Stimulated activated CD4-positive, alpha-beta T cell treated with anti-CD3 and anti-CD28 coated beads, TNF-alpha, amount 100 ng/mL, for 24 hours (primary cell): ENCODE measurements at regions not wholly inside any gene's neighbourhood (a gene's known extent, or its start where the extent isn't known, plus 50 kb on each side); places are given as distances from the start of the nearest gene placed in this dataset.
"Not testable (repeated sequence)": the region's sequence is repeated elsewhere in the genome, so short reads cannot be mapped to it uniquely, and the experiment has no call there.

ENCODE experiments used
- DNase-seq, 3 experiments: peaks; one replicate each; pipeline ENCODE4 v3.0.0-alpha.2; 2020; ENCODE audit warnings: low read depth in 3 of 3

DNA sequence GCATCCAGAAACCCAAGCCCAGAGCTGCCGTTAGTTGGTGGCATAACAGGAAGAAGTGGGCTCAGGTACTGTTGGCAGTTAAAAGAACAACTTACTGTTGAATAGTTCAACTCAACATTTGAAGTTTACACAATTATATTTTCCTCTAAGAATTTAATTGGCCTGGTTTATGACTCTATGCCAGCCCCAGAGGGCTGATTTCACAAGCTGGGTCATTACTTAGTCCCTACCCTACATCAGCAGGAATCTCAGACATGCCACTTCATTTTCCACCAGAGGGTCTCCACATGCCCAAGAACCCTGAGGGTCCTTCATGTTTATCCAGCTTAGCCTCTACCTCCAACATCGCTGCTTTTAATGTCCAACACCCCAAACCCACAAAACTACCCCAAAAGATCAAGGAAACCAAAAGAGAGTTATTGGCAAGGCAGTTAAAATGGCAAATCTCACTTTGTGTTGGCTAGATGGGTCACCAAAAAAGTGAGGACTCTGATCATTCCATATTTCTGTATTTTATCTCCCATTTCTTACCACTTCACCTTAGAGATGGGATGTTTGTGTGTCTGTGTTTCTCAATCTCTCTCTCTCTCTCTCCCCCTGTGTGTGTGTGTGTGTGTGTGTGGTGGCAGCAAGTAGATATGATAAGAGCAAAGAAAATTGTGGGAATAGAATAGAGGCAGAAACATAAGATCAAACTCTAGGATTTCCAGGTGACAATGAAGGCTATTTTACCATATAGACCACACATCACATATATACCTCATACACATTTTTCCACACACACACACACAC is 112.5 kb upstream of the TBX18 start:
- no peak for DNase-seq

DNA sequence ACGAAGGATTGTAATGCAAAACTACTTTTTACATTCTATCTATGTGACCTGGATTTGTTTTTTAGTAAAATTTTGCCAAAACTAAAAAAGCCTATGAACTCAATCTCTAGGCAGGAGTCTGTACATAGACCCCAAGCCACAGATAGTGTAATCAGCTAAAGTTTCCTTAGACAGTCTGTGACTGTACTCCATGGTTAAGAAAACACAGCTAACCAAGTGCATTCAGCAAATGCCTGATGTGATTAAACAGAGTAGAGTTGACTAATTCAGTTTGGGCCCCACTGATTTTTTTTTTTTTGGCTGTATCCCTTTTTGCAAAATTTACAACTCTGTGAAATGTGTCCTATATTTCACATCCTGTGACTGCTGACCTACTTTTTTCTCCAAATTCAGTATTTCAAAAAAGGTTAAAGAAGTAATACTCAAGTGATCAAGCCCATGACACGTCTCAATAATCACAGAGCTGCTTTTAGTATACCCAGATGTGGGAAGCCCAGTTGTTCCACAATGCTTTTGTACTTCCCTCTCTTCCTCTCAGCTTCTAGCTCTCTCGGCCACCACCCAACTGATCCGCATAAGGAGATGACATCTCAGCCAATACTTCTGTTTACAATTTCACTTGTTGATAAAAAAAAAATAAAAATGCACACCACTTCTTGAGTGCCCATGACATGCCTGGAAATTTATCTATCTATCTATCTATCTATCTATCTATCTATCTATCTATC is 108.8 kb upstream of the TBX18 start:
- DNase-seq: no peak

DNA sequence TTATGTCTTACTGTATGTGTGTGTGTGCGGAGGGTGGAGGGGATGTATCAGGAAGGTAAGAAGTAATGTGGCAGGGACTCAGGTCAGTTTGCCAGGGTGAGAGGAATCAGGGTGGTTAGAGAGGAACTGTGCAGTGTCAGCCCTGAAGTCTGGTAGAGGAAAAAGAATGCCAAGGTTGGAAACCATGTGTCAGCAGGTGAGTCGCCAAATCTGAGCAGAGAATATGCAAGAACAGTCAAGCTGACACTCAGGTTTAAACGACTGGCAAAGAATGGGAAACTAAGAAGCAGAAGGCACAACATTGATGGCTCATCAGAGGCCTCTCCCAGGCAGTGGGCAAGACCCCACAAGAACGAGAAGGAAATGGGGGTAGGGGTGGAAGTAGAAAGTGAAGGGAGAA is 107.5 kb upstream of the TBX18 start:
- DNase-seq: no peak

DNA sequence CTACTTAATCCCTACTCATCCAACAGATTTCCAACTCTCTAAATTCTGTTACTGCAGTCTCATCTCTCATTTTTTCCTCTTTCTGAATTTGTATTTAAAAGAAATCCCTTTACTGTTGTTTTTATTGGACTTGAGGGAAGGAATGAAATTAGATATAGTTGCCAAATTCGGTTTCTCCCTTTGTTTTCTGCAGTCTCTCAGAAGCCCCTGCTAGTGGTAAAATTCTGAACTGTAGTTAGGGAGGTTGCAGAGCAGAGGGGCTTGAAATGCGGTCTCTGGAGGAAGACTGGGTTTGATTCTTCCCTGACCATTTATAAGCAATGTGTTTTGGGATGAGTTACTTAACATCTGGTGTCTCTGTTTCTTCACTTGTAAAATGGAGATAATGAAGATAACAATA is 106.3 kb upstream of the TBX18 start:
- DNase-seq: no peak

DNA sequence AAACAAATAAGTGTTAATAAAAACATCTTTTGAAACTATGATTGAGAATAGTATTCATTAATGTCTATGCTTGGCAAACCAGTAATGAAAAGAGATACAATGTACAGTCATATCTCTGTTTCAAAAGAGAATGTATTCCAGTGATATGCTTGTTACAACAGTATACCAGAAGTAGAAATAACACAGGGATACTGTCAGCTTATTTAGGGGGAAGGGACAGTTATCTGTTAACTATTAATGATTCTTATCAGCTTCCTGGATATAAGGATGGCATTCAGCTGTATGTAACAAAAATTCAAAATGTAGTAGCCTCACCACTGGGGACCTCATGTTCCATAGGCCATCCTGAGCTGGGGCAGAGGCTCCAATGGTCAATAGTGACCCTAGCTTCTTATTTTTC is 103.8 kb upstream of the TBX18 start:
- DNase-seq: no peak

DNA sequence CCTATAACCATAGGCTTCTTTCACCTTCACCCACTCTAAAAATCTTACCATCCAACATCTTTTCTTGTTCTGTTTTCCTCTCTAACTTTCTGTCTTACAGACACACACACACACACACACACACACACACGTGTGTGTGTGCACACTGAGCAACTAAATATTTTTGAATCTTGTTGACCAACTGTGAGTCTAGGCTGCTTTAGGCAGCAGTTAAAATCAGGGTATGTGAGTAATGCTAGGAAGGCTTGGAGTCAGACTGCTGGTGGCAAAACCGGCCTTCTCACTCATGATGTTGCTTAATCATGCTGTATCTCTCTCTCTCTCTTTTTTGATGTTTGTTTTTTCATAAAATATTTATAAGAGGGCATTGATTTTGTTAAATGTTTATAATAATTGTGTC is 103.1 kb upstream of the TBX18 start:
- DNase-seq: no peak

DNA sequence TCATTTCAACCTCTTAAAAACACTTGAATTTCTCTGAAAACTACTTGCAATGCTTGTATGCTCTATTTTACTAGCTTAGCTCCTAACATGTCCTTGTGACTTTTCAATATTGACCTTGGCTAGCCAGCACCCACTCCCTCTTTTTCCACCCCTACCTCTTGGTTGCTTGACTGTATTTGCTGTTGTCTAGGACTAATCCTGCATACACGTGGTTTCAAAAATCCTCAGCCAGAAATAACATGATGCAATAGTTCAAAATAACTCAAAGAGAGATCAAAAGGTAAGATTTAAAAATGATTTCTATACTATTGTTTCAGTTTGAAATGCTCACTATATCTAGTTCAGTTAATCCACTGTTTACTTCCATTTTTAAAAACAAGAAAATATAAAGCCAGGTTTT is 102.3 kb upstream of the TBX18 start:
- DNase-seq: no peak

DNA sequence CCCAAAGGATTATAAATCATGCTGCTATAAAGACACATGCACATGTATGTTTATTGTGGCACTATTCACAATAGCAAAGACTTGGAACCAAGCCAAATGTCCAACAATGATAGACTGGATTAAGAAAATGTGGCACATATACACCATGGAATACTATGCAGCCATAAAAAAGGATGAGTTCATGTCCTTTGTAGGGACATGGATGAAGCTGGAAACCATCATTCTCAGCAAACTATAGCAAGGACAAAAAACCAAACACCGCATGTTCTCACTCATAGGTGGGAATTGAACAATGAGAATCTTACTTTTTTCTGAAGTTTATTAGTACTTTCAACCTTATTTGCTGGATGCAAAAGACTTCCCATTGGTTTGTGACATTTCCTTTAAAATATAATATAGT is 101.0 kb upstream of the TBX18 start:
- not testable (repeated sequence) for DNase-seq

DNA sequence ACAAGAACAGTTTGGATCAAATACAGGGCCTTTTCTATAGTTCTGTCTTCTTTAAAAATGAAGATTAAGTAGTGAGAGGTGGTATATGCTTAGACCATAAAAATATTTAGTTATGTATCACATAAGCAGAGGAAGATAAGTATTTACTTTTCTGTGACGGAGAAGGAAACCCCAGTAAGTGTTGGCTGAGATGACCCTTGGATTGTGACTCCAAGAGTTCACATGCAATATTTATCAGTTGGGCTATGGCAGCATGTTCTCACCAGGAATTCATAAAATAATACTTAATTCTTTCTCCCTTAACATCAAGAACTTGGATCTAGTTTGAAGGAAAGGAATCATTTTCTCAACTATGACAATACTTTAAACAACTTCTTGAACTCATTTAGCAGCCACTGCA is 98.4 kb upstream of the TBX18 start:
- DNase-seq: no peak

DNA sequence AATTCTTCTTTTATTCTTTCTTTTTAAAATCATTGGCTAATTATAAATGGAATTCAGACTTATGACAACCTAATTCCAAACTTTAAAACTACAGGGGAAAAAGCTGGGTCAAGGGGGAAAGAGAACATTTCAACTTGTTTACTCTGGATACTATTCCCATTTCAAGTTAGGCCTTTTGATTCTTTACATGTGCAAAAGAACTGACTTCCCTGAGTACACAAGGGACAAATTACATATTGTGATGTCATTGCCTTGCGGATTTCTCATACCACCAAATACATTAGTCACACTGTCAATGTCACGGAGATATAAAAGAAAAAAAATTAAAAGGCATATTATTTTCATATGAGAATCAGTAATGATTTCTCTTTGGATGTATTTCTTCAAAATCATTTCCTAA is 96.5 kb upstream of the TBX18 start:
- no peak for DNase-seq

DNA sequence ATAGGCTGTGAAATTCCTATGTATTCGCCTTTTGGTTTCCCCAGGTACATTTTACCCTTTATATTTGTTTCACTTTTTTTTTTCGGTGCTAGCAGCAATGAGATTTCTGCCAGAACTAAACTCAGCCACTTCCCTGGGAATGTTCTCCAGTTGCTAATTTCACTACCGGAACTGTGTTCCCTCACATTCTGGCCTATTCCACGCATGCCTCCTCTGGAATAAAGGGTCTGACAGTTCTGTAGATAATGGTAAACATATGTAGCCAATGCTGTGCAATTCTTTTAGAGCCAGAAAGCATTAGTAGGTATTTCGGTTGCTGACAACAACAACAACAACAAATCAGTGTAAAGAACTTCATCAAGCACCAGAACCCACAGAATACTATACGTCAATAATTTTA is 96.1 kb upstream of the TBX18 start:
- no peak for DNase-seq

DNA sequence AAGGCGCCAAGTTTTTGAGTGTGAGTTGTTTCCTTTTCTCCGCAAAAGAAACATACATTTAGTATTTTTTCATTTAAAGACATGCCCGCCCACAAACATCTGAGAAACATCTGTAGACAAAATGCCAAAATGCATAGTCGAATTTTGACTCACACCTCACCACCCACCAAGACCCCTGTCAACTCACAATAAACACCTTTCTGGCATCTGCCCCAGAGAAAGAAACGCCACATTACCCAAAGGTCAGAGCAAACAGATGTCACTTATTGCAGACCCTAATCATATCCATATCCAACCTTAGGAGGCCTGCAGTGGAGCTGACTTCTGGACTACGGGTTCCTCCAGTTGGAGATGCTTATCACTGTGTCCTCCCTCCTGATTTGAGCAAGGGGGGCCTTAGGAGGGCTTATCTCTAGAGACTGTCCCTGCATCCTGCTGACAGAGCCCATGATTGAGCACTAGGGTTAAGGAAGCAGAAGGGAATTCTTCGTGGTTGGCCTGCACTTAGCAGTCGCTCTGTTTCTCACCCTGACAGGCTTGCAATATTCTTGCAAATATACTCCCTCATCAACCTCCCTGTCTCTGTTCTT is 90.5 kb upstream of the TBX18 start:
- no peak for DNase-seq

DNA sequence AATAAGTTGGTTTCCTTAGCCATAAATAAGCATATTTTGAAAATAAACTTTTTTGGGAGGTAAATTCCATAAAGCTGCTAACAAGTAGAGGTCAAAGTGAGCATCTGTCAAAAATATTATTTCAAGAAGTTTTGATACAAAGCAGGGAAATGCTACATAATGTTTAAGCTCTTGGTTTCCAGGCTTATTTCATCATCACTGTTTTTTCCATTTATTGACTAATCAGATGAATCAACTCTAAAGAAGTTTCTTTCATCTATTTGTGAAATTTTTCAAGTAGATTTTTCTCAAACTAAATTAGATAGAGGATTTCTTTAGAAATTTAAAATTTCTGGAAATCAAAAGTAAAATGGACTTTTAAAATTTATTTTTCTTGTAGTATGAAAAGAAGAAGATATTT is 89.5 kb upstream of the TBX18 start:
- DNase-seq: no peak

DNA sequence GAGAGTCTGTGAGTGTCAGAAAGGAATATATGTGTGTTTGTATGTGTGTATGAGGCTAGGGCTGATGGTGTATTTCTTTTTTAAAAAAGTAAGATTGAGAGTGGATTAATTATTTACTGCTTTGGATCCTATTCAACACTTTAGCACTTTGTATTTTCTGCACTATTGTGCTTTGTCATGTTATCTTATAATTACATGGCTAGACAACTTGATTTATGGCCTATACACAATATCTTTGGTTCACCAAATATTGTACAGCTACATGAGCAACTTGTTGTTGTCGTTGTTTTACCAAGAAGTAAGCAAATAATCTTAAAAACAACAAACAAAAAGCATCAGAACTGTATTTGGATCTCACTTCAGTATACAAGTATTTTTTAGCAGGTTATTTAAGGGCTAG is 84.6 kb upstream of the TBX18 start:
- DNase-seq: no peak

DNA sequence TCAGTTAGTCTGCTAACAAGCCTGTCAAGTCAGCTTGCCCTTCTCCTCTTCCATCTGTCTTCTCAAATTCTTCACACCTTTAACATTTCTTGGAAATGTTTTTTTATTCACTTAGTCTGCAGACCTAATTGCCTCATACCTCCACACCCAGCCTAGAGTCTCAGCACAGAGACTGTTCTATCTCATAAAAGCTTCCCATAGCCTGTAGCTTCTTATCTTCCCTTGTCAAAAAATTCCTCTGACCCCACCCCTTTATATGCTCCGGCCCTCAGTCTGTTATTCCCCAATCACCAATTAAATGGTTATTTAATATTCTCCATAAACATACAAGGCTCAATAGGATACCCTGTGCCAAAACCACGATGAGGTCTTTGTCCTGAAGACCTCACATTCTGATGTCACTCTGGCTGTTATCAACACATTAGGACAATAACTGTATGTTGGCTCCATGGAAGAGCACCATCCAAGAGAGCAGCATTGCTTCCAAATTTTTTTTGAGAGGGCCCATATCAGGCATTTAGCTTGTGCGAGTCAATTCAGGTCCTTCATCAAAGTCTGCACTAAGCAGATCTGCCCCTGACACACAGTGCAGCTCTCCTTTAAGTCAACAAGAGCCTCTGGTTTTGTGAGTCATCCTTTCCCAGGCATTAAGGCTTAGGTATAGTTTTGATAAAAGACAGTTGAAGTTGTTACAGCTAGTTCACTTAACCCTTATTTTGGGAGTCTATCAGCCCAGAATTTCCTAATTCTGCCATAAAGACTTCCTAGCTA is 83.2 kb upstream of the TBX18 start:
- no peak for DNase-seq

DNA sequence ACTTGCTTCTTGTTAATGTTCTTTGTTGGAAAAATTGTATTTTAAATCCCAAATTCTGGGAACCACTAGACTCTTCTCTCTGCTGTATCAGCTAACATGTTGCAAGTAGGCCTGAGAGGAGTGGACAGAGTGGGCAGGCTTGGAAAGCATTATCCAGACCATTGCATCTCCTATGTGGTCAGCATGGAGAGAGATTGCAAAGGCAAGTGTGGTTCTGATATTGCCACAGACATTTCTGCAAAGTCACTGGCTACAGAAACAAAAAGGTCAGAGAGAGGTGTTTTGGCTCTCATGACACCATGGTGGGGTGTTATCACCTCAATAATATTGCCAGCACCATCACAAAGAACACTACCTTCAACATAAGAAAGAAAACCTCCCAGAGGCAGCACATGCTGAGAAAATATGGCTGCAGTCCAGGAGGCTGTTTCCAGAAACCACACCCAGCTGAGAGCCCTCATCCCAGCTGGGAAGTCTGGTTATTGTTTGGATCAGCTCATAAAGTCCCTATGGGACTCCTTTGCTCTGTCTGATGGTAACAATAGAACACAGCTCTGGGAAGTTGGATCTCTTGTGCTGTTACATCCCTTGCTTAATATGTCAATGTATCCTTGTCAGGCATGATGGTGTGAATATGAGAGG is 78.2 kb upstream of the TBX18 start:
- no peak for DNase-seq

DNA sequence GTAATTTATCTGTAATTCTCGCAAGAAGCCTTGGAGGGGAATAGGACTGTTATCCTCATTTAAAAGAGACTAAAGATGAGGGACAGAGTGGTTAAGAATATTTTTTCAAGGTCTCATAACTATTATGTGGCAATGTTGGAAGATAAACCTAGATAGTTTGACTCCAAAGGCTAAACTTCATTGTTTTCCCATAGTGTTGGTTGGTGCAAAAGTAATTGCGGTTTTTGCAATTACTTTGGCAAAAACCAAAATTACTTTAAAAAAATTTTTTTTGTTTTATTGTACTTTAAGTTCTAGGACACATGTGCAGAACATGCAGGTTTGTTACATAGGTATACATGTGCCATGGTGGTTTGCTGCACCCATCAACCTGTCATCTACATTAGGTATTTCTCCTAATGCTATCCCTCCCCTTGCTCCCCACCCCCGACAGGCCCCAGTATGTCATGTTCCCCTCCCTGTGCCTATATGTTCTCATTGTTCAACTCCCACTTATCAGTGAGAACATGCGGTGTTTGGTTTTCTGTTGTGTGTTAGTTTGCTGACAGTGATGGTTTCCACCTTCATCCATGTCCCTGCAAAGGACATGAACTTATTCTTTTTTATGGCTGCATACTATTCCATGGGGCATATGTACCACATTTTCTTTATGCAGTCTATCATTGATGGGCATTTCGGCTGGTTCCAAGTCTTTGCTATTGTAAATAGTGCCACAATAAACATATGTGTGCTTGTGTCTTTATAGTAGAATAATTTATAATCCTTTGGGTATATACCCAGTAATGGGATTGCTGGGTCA is 72.9 kb upstream of the TBX18 start:
- not testable (repeated sequence) for DNase-seq

DNA sequence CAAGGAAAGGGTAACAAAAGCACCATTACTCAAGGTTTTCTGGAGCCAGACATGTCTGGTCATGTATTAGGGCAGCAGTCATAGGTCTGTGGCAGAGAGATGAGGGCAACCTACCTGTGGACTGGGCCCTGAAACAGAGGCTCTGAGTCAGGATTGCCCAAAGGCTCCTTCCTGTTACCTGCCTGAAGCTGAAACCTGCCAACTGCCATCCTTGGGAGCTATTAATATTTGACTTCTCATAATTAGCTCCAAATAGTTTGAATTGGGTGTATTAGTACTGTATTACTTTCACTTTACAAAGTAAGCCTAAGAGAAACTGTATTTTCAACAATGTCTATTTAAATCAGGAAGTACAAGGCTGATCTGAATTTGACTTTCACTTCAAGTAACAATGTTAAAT is 72.0 kb upstream of the TBX18 start:
- no peak for DNase-seq

DNA sequence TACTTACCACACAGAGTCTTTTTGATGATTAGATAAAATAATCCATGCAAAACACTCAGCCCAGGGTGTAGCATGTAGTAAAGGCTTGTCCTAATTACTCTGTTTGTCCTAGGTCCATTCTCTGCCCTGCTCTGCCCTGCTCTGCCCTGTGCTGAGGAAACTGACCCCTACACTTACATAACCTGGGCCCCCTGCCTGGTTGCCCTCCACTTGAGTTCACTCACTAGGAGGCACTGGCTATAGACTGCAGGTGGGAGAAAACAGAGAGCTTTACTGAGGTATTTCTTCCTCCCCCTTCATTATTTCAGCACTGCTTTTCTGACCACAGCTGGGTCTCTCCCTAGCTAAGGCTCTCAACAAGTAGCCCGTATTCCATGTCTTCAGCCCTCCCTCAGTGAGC is 70.9 kb upstream of the TBX18 start:
- DNase-seq: no peak

DNA sequence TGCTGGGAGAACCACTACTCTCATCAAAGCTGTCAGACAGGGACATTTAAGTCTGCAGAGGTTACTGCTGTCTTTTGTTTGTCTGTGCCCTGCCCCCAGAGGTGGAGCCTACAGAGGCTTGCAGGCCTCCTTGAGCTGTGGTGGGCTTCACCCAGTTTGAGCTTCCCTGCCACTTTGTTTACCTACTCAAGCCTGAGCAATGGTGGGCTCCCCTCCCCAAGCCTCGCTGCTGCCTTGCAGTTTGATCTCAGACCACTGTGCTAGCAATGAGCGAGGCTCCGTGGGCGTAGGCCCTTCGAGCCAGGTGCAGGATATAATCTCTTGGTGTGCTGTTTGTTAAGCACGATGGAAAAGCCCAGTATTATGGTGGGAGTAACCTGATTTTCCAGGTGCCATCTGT is 67.5 kb upstream of the TBX18 start:
- not testable (repeated sequence) for DNase-seq

DNA sequence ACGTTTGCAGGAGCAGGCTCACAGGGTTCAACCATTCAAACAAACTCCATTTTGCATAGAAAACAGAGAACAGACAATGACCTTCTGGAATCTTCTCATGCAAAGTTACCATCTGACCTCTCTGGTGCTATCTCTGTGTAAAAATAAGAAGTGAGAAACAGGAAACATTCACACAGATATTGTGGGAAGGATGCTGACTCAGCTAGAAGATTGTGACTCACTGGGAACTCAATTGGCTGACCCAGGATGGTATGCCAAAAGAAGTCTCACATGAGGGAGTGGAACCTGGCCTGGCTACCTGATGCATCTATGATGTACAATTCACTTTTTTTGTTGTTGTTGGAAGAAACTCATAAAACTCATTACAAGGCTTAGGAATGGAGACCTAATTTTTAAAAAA is 61.1 kb upstream of the TBX18 start:
- DNase-seq: no peak
